Stimulated activated CD4-positive, alpha-beta T cell treated with anti-CD3 and anti-CD28 coated beads, Interleukin-2, amount 100 ng/mL, for 4 hours (primary cell): ENCODE measurements at regions not wholly inside any gene's neighbourhood (a gene's known extent, or its start where the extent isn't known, plus 50 kb on each side); places are given as distances from the start of the nearest gene placed in this dataset.
"Not testable (repeated sequence)": the region's sequence is repeated elsewhere in the genome, so short reads cannot be mapped to it uniquely, and the experiment has no call there.

Experiments
- DNase-seq: peaks from one replicate; pipeline ENCODE4 v3.0.0-alpha.2; 2020; ENCODE audit warnings: low read depth

- DNase-seq = no peak
Measured at GRCh38 chr10:118805146-118805545, 50.4 kb upstream of the CACUL1 start.

- DNase-seq = no peak
Measured at GRCh38 chr10:118807512-118808305, 52.9 kb upstream of the CACUL1 start.

- DNase-seq = no peak
Measured at GRCh38 chr10:118808601-118809356, 54.0 kb upstream of the CACUL1 start.

- no peak for DNase-seq
Measured at GRCh38 chr10:118809357-118810220, 54.8 kb upstream of the CACUL1 start.

GRCh38 chr10:118810796-118811505, 56.2 kb upstream of the CACUL1 start:
- no peak for DNase-seq

GRCh38 chr10:118811675-118812392, 57.1 kb upstream of the CACUL1 start:
- no peak for DNase-seq

GRCh38 chr10:118812393-118812740, 57.6 kb upstream of the CACUL1 start:
- no peak for DNase-seq

- not testable (repeated sequence) for DNase-seq
Measured at GRCh38 chr10:118813001-118813400, 58.2 kb upstream of the CACUL1 start.

GRCh38 chr10:118816471-118817168, 61.9 kb upstream of the CACUL1 start:
- no peak for DNase-seq

- no peak for DNase-seq
Measured at GRCh38 chr10:118817328-118818068, 62.7 kb upstream of the CACUL1 start.

- DNase-seq = no peak
Measured at GRCh38 chr10:118818621-118819221, 64.0 kb upstream of the CACUL1 start.

GRCh38 chr10:118820326-118821116, 65.8 kb upstream of the CACUL1 start:
- no peak for DNase-seq

GRCh38 chr10:118823256-118823907, 68.6 kb upstream of the CACUL1 start:
- DNase-seq = no peak

GRCh38 chr10:118827053-118827452, 72.3 kb upstream of the CACUL1 start:
- DNase-seq = no peak

- no peak for DNase-seq
Measured at GRCh38 chr10:118827466-118828155, 72.8 kb upstream of the CACUL1 start.

GRCh38 chr10:118832241-118832651, 77.5 kb upstream of the CACUL1 start:
- DNase-seq = no peak

- not testable (repeated sequence) for DNase-seq
Measured at GRCh38 chr10:118834370-118834769, 79.6 kb upstream of the CACUL1 start.
